Esophagus squamous epithelium (tissue), 4 donors: ENCODE measurements at regions not wholly inside any gene's neighbourhood (a gene's known extent, or its start where the extent isn't known, plus 50 kb on each side); places are given as distances from the start of the nearest gene placed in this dataset.

Source experiments
- POLR2A ChIP-seq, 4 donors: fragments of 450-650 bp; IDR thresholded peaks; one replicate each; pipeline ENCODE4 v1.6.1; 2017; ENCODE audit warnings: antibody characterized with exemption in 4 of 4, mild to moderate bottlenecking in 4 of 4, moderate library complexity in 3 of 4
- TF ChIP-seq, protein P1 (sequence below), 6 experiments: fragments of 450-650 bp in 4 of 6; fragments of 200-600 bp in 2 of 6; sonication (generic) in 2 of 6; IDR thresholded peaks; one replicate each; pipeline ENCODE4 v1.5.1; 2016 to 2019; ENCODE audit warnings: antibody characterized with exemption in 6 of 6, mild to moderate bottlenecking in 4 of 6, moderate library complexity in 4 of 6

GRCh38 chr2:138949517-138949916 lies 169.3 kb upstream of the NXPH2 start:
- TF ChIP-seq, protein P1, sequence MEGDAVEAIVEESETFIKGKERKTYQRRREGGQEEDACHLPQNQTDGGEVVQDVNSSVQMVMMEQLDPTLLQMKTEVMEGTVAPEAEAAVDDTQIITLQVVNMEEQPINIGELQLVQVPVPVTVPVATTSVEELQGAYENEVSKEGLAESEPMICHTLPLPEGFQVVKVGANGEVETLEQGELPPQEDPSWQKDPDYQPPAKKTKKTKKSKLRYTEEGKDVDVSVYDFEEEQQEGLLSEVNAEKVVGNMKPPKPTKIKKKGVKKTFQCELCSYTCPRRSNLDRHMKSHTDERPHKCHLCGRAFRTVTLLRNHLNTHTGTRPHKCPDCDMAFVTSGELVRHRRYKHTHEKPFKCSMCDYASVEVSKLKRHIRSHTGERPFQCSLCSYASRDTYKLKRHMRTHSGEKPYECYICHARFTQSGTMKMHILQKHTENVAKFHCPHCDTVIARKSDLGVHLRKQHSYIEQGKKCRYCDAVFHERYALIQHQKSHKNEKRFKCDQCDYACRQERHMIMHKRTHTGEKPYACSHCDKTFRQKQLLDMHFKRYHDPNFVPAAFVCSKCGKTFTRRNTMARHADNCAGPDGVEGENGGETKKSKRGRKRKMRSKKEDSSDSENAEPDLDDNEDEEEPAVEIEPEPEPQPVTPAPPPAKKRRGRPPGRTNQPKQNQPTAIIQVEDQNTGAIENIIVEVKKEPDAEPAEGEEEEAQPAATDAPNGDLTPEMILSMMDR (IDR thresholded peaks at IDR 0.05), result no peak
- no peak for TF ChIP-seq POLR2A (IDR thresholded peaks at IDR 0.05)
